ENCODE measurements at regions not wholly inside any gene's neighbourhood (a gene's known extent, or its start where the extent isn't known, plus 50 kb on each side); places are given as distances from the start of the nearest gene placed in this dataset.

- no peaks in the 10 kb centered on the region for H4K20me1 ChIP-seq (ENCODE audit: control insufficient read depth, insufficient read depth, low read depth, low read length)
- no peaks in the 10 kb centered on the region for H3F3A ChIP-seq (ENCODE audit: control insufficient read depth, insufficient read depth)
- no peak overlapping the region for H3K27ac ChIP-seq (ENCODE audit: low read depth, low read length)
- H3K4me2 ChIP-seq (ENCODE audit: low read length): no peak overlapping the region
- H3K9me2 ChIP-seq (replicated peaks; ENCODE audit: control insufficient read depth, low read length): no peaks in the 10 kb centered on the region
- H3K9me3 ChIP-seq (ENCODE audit: control insufficient read depth, insufficient read depth, low read length): no peaks in the 10 kb centered on the region
- no peaks in the 10 kb centered on the region for H3K79me2 ChIP-seq (ENCODE audit: control insufficient read depth, low read length)
- H3K27me3 ChIP-seq (ENCODE audit: control insufficient read depth, low read length): peaks cover 5% of the 10 kb centered on the region
- no peak for TF ChIP-seq EZH2phosphoT487 (IDR thresholded peaks at IDR 0.05; ENCODE audit: borderline replicate concordance, low read length)
- no peak for TF ChIP-seq CTCF (IDR thresholded peaks at IDR 0.05; ENCODE audit: low read depth, low read length, poor library complexity, severe bottlenecking)
- H3K4me1 ChIP-seq (ENCODE audit: control insufficient read depth, low read length): no peaks in the 10 kb centered on the region
- H3K4me3 ChIP-seq (ENCODE audit: low read length): no peak overlapping the region
- no peaks in the 10 kb centered on the region for H3K36me3 ChIP-seq (ENCODE audit: control insufficient read depth, low read length)
Observed at GRCh38 chr13:26961890-26962615, 201.5 kb upstream of the GPR12 start.

- Histone ChIP-seq H3K27ac (ENCODE audit: low read depth, low read length) (no peak overlapping the region), H3K36me3 (ENCODE audit: control insufficient read depth, low read length) (no peaks in the 10 kb centered on the region), H4K20me1 (ENCODE audit: control insufficient read depth, insufficient read depth, low read depth, low read length) (no peaks in the 10 kb centered on the region), H3K79me2 (ENCODE audit: control insufficient read depth, low read length) (no peaks in the 10 kb centered on the region), H3K4me2 (ENCODE audit: low read length) (no peak overlapping the region), H3F3A (ENCODE audit: control insufficient read depth, insufficient read depth) (no peaks in the 10 kb centered on the region), H3K4me1 (ENCODE audit: control insufficient read depth, low read length) (no peaks in the 10 kb centered on the region), H3K27me3 (ENCODE audit: control insufficient read depth, low read length) (peaks cover 14% of the 10 kb centered on the region), H3K4me3 (ENCODE audit: low read length) (no peak overlapping the region), H3K9me2 (replicated peaks; ENCODE audit: control insufficient read depth, low read length) (no peaks in the 10 kb centered on the region), H3K9me3 (ENCODE audit: control insufficient read depth, insufficient read depth, low read length) (no peaks in the 10 kb centered on the region)
- TF ChIP-seq EZH2phosphoT487 (IDR thresholded peaks at IDR 0.05; ENCODE audit: borderline replicate concordance, low read length): no peak
- no peak for TF ChIP-seq CTCF (IDR thresholded peaks at IDR 0.05; ENCODE audit: low read depth, low read length, poor library complexity, severe bottlenecking)
Observed at GRCh38 chr13:26957182-26957581, 196.6 kb upstream of the GPR12 start.

- Histone ChIP-seq H3K4me1 (ENCODE audit: control insufficient read depth, low read length) (no peaks in the 10 kb centered on the region), H3K27me3 (ENCODE audit: control insufficient read depth, low read length) (peaks cover 14% of the 10 kb centered on the region), H3F3A (ENCODE audit: control insufficient read depth, insufficient read depth) (no peaks in the 10 kb centered on the region), H3K36me3 (ENCODE audit: control insufficient read depth, low read length) (no peaks in the 10 kb centered on the region), H4K20me1 (ENCODE audit: control insufficient read depth, insufficient read depth, low read depth, low read length) (no peaks in the 10 kb centered on the region), H3K9me2 (replicated peaks; ENCODE audit: control insufficient read depth, low read length) (no peaks in the 10 kb centered on the region), H3K27ac (ENCODE audit: low read depth, low read length) (no peak overlapping the region), H3K4me3 (ENCODE audit: low read length) (no peak overlapping the region), H3K79me2 (ENCODE audit: control insufficient read depth, low read length) (no peaks in the 10 kb centered on the region), H3K4me2 (ENCODE audit: low read length) (no peak overlapping the region), H3K9me3 (ENCODE audit: control insufficient read depth, insufficient read depth, low read length) (no peaks in the 10 kb centered on the region)
- TF ChIP-seq CTCF (IDR thresholded peaks at IDR 0.05; ENCODE audit: low read depth, low read length, poor library complexity, severe bottlenecking) (no peak), EZH2phosphoT487 (IDR thresholded peaks at IDR 0.05; ENCODE audit: borderline replicate concordance, low read length) (no peak)
Observed at GRCh38 chr13:26956522-26957142, 196.0 kb upstream of the GPR12 start.

Data from DOHH2 (cell line).